Spleen (tissue), 11 donors: ENCODE measurements at regions not wholly inside any gene's neighbourhood (a gene's known extent, or its start where the extent isn't known, plus 50 kb on each side); places are given as distances from the start of the nearest gene placed in this dataset.

ENCODE experiments used
- DNase-seq: peaks from one replicate; pipeline ENCODE4 v3.0.0-alpha.2; 2020
- H3K27ac ChIP-seq, 8 donors: fragments of 200-600 bp; sonication (generic) in 7 of 8; 1 replicate in 4 of 8; 2 replicates in 4 of 8; pipeline versions ENCODE4 v1.5.0 to v1.8.0; 2016 to 2021; ENCODE audit warnings: inconsistent platforms in 4 of 8, mild to moderate bottlenecking in 4 of 8, moderate library complexity in 1 of 8
- H3K27me3 ChIP-seq, 7 donors: fragments of 200-600 bp; sonication (generic) in 6 of 7; replicated peaks in 1 of 7; 1 replicate in 4 of 7; 2 replicates in 3 of 7; pipeline versions ENCODE4 v1.5.0 to v1.8.0; 2016 to 2021; ENCODE audit warnings: inconsistent platforms in 3 of 7, mild to moderate bottlenecking in 1 of 7
- H3K36me3 ChIP-seq, 6 donors: fragments of 200-600 bp; sonication (generic) in 5 of 6; 1 replicate in 4 of 6; 2 replicates in 2 of 6; pipeline versions ENCODE4 v1.5.0 to v1.8.0; 2016 to 2021; ENCODE audit warnings: inconsistent platforms in 2 of 6
- H3K4me1 ChIP-seq, 6 donors: fragments of 200-600 bp; sonication (generic) in 5 of 6; 1 replicate in 3 of 6; 2 replicates in 3 of 6; pipeline versions ENCODE4 v1.5.0 to v1.8.0; 2016 to 2021; ENCODE audit warnings: inconsistent platforms in 3 of 6
- H3K4me3 ChIP-seq, 8 donors: fragments of 200-600 bp; sonication (generic) in 7 of 8; 1 replicate in 4 of 8; 2 replicates in 4 of 8; pipeline versions ENCODE4 v1.5.0 to v1.8.0; 2016 to 2021; ENCODE audit warnings: inconsistent platforms in 4 of 8, mild to moderate bottlenecking in 4 of 8, moderate library complexity in 2 of 8
- H3K9me3 ChIP-seq, 8 donors: fragments of 200-600 bp; sonication (generic) in 7 of 8; 1 replicate in 4 of 8; 2 replicates in 4 of 8; pipeline versions ENCODE4 v1.5.0 to v1.8.0; 2016 to 2021; ENCODE audit warnings: inconsistent platforms in 4 of 8
- CTCF ChIP-seq, 11 experiments: fragments of 200-600 bp in 7 of 11; fragments of 450-650 bp in 4 of 11; sonication (generic) in 4 of 11; IDR thresholded peaks in 8 of 11; conservative IDR thresholded peaks in 3 of 11; 1 replicate in 7 of 11; 2 replicates in 4 of 11; pipeline versions ENCODE4 v1.4.0 to v1.8.0; 2016 to 2021; ENCODE audit warnings: antibody characterized with exemption in 11 of 11, inconsistent platforms in 4 of 11, mild to moderate bottlenecking in 1 of 11
- POLR2A ChIP-seq, 3 donors: fragments of 450-650 bp; IDR thresholded peaks; one replicate each; pipeline ENCODE4 v1.5.1; 2017; ENCODE audit warnings: antibody characterized with exemption in 3 of 3, mild to moderate bottlenecking in 1 of 3
- POLR2AphosphoS5 ChIP-seq, 3 donors: sonication (generic); formaldehyde crosslinking; IDR thresholded peaks; one replicate each; pipeline ENCODE4 v1.5.1; 2017; ENCODE audit warnings: antibody characterized with exemption in 3 of 3
- WGBS, 5 donors: extraction: QIAGEN DNeasy Blood & Tissue Kit in 3 of 5; methylation state at CpG; one replicate each; pipeline versions ENCODE4 v1.1.5 to v1.1.7; 2013 to 2018; 5-methylcytosine and 5-hydroxymethylcytosine counted together
- intact Hi-C: fragments of 100-400 bp; cut with DNase I; formaldehyde crosslinking; loops from one replicate; pipeline ENCODE4 v1.15.0; 2023; ENCODE audit warnings: low total_unique reads
- donor health status: healthy with polysubstance abuse.
- donor health status: DM: no; HTN: no; CAD: no; lungs with moderate emphysema.
- donor health status: DM: no; HTN: no; CAD: no.
- donor health status: Bipolar disorder and iron deficiency.
- donor health status: healthy.
- donor health status: DM: no; HTN: no; CAD: no.
- donor health status: DM: yes; HTN: yes; CAD: no.

- 45 to 70% (median 60%) methylated on average over 1 of the region's 1 CpG for WGBS, 5 donors
- no peak overlapping the region for H3K4me3 ChIP-seq
- no peak for TF ChIP-seq CTCF (IDR thresholded peaks at IDR 0.05 in 8 of 11, conservative IDR thresholded peaks at IDR 0.05 in 3 of 11)
- TF ChIP-seq POLR2A (IDR thresholded peaks at IDR 0.05), result no peak
- TF ChIP-seq POLR2AphosphoS5 (IDR thresholded peaks at IDR 0.05), result no peak
- no peaks in the 10 kb centered on the region for H3K36me3 ChIP-seq
- DNase-seq, result no peak
- intact Hi-C loops, result no loop called here
- H3K9me3 ChIP-seq, result no peaks in the 10 kb centered on the region
- H3K27me3 ChIP-seq, result no peaks in the 10 kb centered on the region
- H3K27ac ChIP-seq, result no peak overlapping the region
- no peaks in the 10 kb centered on the region for H3K4me1 ChIP-seq
Measured at GRCh38 chr13:53340505-53341143, 312.0 kb downstream of the OLFM4 start.

- 70 to 81% (median 75%) methylated on average over 3 of the region's 3 CpGs for whole genome bisulfite sequencing, 5 donors
- H3K4me3 ChIP-seq, result no peak overlapping the region
- H3K9me3 ChIP-seq, result no peaks in the 10 kb centered on the region
- no peak overlapping the region for H3K27ac ChIP-seq
- no peaks in the 10 kb centered on the region for H3K36me3 ChIP-seq
- TF ChIP-seq POLR2A (IDR thresholded peaks at IDR 0.05), result no peak
- no peak for TF ChIP-seq POLR2AphosphoS5 (IDR thresholded peaks at IDR 0.05)
- TF ChIP-seq CTCF (IDR thresholded peaks at IDR 0.05 in 8 of 11, conservative IDR thresholded peaks at IDR 0.05 in 3 of 11), result no peak
- intact Hi-C loops, result no loop called here
- DNase-seq, result no peak
- H3K4me1 ChIP-seq, result no peaks in the 10 kb centered on the region
- H3K27me3 ChIP-seq, result no peaks in the 10 kb centered on the region
Measured at GRCh38 chr13:53341144-53341510, 312.5 kb downstream of the OLFM4 start.

- no peaks in the 10 kb centered on the region for H3K9me3 ChIP-seq
- H3K27me3 ChIP-seq, result no peaks in the 10 kb centered on the region
- H3K4me3 ChIP-seq, result no peak overlapping the region
- intact Hi-C loops, result no loop called here
- H3K4me1 ChIP-seq, result no peaks in the 10 kb centered on the region
- no peaks in the 10 kb centered on the region for H3K36me3 ChIP-seq
- TF ChIP-seq CTCF (IDR thresholded peaks at IDR 0.05 in 8 of 11, conservative IDR thresholded peaks at IDR 0.05 in 3 of 11), result no peak
- no peak for TF ChIP-seq POLR2A (IDR thresholded peaks at IDR 0.05)
- no peak for TF ChIP-seq POLR2AphosphoS5 (IDR thresholded peaks at IDR 0.05)
- WGBS, 5 donors, result 27 to 38% (median 30%) methylated on average over 3 of the region's 3 CpGs
- H3K27ac ChIP-seq, result no peak overlapping the region
- DNase-seq, result no peak
Measured at GRCh38 chr13:53342623-53343360, 314.2 kb downstream of the OLFM4 start.

GRCh38 chr13:53343361-53343744 lies 314.7 kb downstream of the OLFM4 start:
- Histone ChIP-seq H3K4me1 (no peaks in the 10 kb centered on the region), H3K9me3 (no peaks in the 10 kb centered on the region), H3K27ac (no peak overlapping the region), H3K27me3 (no peaks in the 10 kb centered on the region), H3K36me3 (no peaks in the 10 kb centered on the region), H3K4me3 (no peak overlapping the region)
- WGBS, 5 donors, result 62 to 83% (median 67%) methylated on average over 1 of the region's 1 CpG
- no peak for DNase-seq
- intact Hi-C loops, result no loop called here
- TF ChIP-seq POLR2A (IDR thresholded peaks at IDR 0.05), result no peak
- no peak for TF ChIP-seq CTCF (IDR thresholded peaks at IDR 0.05 in 8 of 11, conservative IDR thresholded peaks at IDR 0.05 in 3 of 11)
- no peak for TF ChIP-seq POLR2AphosphoS5 (IDR thresholded peaks at IDR 0.05)
